Small intestine (tissue), 7 donors: ENCODE measurements at regions not wholly inside any gene's neighbourhood (a gene's known extent, or its start where the extent isn't known, plus 50 kb on each side); places are given as distances from the start of the nearest gene placed in this dataset.

Experiments used
- DNase-seq, 2 donors: peaks; one replicate each; pipeline versions ENCODE4 v3.0.0 to v3.0.0-alpha.2; 2013
- FAIRE-seq: peaks from 2 replicates; lab custom pipeline; 2012; peaks lifted over from hg19 to GRCh38; lab: Jason Lieb, UNC
- H3K27ac ChIP-seq, 3 donors: one replicate each; pipeline ENCODE4 v1.5.1; 2013; ENCODE audit warnings: low read length in 2 of 3, mild to moderate bottlenecking in 2 of 3, control low read depth in 1 of 3, inconsistent platforms in 1 of 3, low read depth in 1 of 3, moderate library complexity in 1 of 3
- H3K27me3 ChIP-seq, 3 donors: one replicate each; pipeline ENCODE4 v1.6.1; 2013; ENCODE audit warnings: low read length in 3 of 3, inconsistent platforms in 1 of 3; ENCODE audit not compliant: control insufficient read depth in 3 of 3, insufficient read depth in 3 of 3
- H3K36me3 ChIP-seq, 3 donors: one replicate each; pipeline ENCODE4 v1.6.1; 2013; ENCODE audit warnings: low read length in 3 of 3, inconsistent platforms in 1 of 3, low read depth in 1 of 3, mild to moderate bottlenecking in 1 of 3, moderate library complexity in 1 of 3; ENCODE audit not compliant: control insufficient read depth in 3 of 3, insufficient read depth in 2 of 3
- H3K4me1 ChIP-seq, 3 donors: one replicate each; pipeline ENCODE4 v1.6.1; 2013; ENCODE audit warnings: low read length in 2 of 3, inconsistent platforms in 1 of 3, low read depth in 1 of 3, mild to moderate bottlenecking in 1 of 3, moderate library complexity in 1 of 3; ENCODE audit not compliant: control insufficient read depth in 3 of 3, insufficient read depth in 2 of 3
- H3K4me3 ChIP-seq, 3 donors: one replicate each; pipeline ENCODE4 v1.5.1; 2013; ENCODE audit warnings: low read length in 3 of 3, control low read depth in 1 of 3, inconsistent platforms in 1 of 3, low read depth in 1 of 3, mild to moderate bottlenecking in 1 of 3, moderate library complexity in 1 of 3
- H3K9me3 ChIP-seq, 2 donors: one replicate each; pipeline ENCODE4 v1.6.1; 2013; ENCODE audit warnings: low read depth in 1 of 2, low read length in 1 of 2; ENCODE audit not compliant: control insufficient read depth in 2 of 2, insufficient read depth in 1 of 2
- WGBS, 3 donors: extraction: QIAGEN DNeasy Blood & Tissue Kit; methylation state at CpG; one replicate each; pipeline ENCODE4 v1.1.7; 2013; 5-methylcytosine and 5-hydroxymethylcytosine counted together
- donor health status: healthy with polysubstance abuse.
- donor health status: control.
- donor health status: control.
- donor health status: Bipolar disorder and iron deficiency.
- donor health status: healthy.

DNA sequence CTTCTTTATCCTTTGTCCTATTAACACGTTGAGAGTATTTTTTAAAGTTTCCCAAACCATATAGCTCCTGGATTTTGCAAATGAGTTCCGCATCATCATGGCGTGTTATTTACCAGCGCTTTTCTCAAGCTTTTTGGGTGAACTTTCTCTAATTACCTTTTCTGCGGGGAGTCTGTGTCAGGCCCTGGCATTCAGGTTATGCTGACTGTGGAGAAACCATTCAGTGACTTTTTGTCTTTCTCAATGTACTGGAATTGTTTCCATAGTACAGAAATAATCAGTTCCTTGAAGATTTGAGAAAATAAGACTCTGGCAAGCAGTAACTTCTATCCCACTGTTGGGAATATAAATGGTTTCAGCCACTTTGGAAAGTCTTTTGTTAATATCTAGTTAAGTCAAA, 115.3 kb downstream of the CDH26 start:
- no peaks in the 10 kb centered on the region for H3K4me1 ChIP-seq
- no peak overlapping the region for H3K4me3 ChIP-seq
- DNase-seq (no peak), FAIRE-seq (no peak)
- H3K27me3 ChIP-seq: peaks cover 0 to 4% (median 0%) of the 10 kb centered on the region in 3 donors
- peaks cover 0 to 3% of the 10 kb centered on the region in 2 donors for H3K9me3 ChIP-seq
- 57 to 78% (median 73%) methylated on average over 5 of the region's 5 CpGs for WGBS, 3 donors
- no peaks in the 10 kb centered on the region for H3K36me3 ChIP-seq
- H3K27ac ChIP-seq: no peak overlapping the region

DNA sequence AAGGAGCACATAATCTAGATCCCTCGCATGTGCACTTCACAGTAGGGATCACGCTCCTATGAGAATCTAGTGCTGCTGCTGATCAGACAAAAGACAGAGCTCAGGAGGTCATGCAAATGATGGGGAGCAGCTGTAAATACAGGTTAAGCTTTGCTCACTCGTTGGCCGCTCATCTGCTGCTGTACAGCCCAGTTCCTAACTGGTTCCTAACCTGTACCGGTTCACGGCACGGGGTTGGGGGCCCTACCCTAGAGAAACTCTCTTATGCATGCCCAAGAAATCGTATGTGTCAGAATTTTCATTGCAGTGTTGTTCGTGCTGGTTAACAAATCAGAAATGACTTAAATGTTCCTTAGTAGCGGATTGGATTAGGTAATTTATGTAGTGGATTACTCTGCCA, 116.1 kb downstream of the CDH26 start:
- H3K9me3 ChIP-seq: peaks cover 0 to 3% of the 10 kb centered on the region in 2 donors
- DNase-seq (no peak), FAIRE-seq (no peak)
- no peaks in the 10 kb centered on the region for H3K36me3 ChIP-seq
- 82 to 87% (median 85%) methylated on average over 10 of the region's 10 CpGs for WGBS, 3 donors
- no peak overlapping the region for H3K4me3 ChIP-seq
- no peak overlapping the region for H3K27ac ChIP-seq
- peaks cover 0 to 4% (median 0%) of the 10 kb centered on the region in 3 donors for H3K27me3 ChIP-seq
- H3K4me1 ChIP-seq: no peaks in the 10 kb centered on the region

DNA sequence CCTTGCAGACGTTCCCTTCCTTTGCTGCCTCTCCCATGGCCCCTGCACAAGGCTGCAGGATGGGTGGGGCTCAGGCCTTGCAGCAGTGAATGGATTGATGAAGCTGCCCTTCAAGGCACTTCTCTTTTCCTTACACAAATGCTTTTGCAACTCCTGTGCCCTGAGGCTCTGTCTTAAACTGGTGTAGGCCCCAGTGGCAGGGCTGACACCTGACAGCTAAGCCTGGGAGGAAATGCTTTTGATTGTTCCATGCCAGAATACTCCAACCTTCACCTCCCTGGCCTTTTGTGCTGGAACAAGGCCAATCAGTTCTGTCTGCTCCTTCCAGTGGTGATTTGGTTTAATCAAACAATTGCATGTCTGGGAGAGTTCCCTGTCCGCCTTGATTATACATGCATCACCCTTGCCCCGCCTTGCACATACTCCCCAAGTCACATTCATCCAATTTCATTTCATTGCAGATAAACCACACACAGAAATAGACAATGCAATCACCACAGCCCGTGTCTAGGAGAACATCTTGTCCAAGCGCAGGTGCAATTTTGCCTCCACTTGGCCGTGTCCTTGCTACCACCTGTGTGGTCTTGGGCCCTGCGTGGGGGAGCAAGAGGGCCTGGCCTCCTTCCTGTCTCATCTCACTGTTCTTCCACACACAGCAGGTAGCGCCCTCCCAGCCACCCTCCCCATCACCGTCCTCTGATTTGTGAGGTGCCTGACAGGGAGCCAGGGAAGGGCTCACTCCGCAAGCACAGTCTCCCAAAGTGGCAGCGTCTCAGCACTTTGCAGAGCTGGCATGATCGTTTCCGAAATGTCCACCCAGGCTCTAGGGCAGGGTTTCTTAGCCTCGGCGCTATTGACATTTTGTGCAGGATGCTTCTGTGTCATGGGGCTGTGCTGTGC, 120.4 kb downstream of the CDH26 start:
- H3K36me3 ChIP-seq: no peaks in the 10 kb centered on the region
- no peak overlapping the region for H3K27ac ChIP-seq
- FAIRE-seq (no peak), DNase-seq (no peak)
- H3K4me3 ChIP-seq: no peak overlapping the region
- WGBS, 3 donors: 75 to 82% (median 78%) methylated on average over 15 of the region's 15 CpGs
- no peaks in the 10 kb centered on the region for H3K27me3 ChIP-seq
- no peaks in the 10 kb centered on the region for H3K4me1 ChIP-seq
- no peaks in the 10 kb centered on the region for H3K9me3 ChIP-seq

DNA sequence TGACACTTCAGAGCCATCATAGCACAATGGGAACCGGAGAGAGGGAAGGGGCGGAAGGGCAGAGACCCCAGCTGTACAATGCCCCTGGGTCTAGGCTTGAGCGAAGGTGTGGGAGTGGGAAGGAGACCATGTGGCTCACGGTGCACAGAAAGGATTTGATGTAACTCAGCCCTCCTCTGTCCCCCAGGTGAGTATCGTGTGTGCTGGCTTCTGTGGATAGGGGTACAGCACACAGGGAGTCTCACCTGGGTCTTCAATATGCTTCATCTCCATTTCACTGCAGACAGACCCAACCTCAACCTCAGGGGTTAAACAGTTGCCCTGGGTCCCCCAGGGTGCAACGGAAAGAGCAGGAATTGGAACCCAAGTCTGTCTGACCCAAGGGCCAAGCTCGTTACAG, 122.2 kb downstream of the CDH26 start:
- Histone ChIP-seq H3K36me3 (no peaks in the 10 kb centered on the region), H3K4me3 (no peak overlapping the region), H3K4me1 (no peaks in the 10 kb centered on the region), H3K27ac (no peak overlapping the region), H3K27me3 (no peaks in the 10 kb centered on the region), H3K9me3 (no peaks in the 10 kb centered on the region)
- 65 to 80% (median 73%) methylated on average over 7 of the region's 7 CpGs for WGBS, 3 donors
- FAIRE-seq: no peak
- DNase-seq: no peak

DNA sequence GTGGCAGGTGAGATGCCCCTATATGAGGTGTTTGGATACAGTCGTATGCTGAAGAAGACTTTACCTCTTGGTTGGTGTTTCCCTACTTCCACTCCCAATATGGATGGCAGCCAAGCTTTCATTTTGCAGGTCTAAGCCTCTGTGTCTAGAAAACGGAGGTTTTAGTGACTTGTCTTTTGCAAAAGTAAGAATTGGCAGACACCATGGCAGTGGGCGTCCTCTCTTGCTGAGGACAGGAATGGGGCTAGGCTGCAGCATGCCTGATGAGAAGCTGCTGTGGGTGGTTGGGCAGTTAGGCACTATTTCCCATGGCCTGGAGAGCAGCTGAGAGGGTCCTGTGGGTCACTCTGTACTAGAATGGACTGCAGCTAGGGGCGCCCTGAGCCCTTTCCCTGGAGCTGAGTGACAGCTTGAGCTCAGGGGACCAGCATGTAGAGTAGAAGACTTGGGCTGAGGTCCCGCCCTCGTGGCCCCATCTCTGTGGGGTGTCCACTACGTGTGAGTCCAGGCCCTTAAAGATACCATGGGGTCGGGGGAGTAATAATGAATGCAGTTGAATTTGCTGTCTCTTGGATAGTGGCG, 127.4 kb downstream of the CDH26 start:
- Histone ChIP-seq H3K27ac (no peak overlapping the region), H3K4me1 (no peaks in the 10 kb centered on the region), H3K9me3 (no peaks in the 10 kb centered on the region), H3K36me3 (no peaks in the 10 kb centered on the region), H3K27me3 (peaks cover 0 to 25% (median 4%) of the 10 kb centered on the region in 3 donors), H3K4me3 (no peak overlapping the region)
- FAIRE-seq (no peak), DNase-seq (no peak)
- 62 to 77% (median 72%) methylated on average over 9 of the region's 9 CpGs for WGBS, 3 donors

DNA sequence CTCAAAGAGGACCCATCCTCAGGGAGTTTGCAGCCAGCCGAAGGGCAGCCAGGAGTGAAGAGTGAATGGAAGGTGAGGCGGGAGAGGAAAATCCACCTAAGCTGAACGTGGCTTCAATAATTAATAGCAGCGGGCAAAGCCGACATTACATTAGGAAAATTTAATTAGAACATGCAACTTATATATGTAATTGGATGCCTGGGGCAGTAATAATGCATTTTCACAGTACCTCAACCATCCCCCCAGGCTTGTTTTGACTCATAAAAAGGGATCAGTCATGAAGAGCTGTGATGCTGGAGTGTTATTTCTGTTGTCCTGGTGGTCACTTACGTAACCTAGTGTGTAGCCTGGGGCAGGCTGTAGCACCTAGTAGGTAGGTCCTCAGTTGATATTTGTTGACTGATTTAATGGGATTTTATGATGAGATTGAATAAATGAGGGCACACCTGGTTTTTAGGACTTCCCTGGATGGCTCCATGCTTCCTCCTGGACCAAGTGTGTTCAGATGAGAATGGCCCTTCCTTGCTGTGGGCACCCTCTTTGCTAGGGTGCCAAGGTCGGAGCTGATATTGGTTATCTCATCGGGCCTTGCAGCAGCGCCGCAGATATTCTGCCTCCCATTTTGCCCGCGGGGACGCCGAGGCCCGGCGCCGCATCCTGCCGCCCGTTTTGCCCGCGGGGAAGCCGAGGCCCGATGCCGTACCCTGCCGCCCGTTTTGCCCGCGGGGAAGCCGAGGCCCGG, 128.8 kb downstream of the CDH26 start:
- Histone ChIP-seq H3K9me3 (no peaks in the 10 kb centered on the region), H3K36me3 (no peaks in the 10 kb centered on the region), H3K4me1 (no peaks in the 10 kb centered on the region), H3K4me3 (no peak overlapping the region), H3K27ac (no peak overlapping the region), H3K27me3 (peaks cover 0 to 25% (median 4%) of the 10 kb centered on the region in 3 donors)
- FAIRE-seq (no peak), DNase-seq (no peak)
- WGBS, 3 donors: 25 to 29% (median 25%) methylated on average over 30 of the region's 30 CpGs

DNA sequence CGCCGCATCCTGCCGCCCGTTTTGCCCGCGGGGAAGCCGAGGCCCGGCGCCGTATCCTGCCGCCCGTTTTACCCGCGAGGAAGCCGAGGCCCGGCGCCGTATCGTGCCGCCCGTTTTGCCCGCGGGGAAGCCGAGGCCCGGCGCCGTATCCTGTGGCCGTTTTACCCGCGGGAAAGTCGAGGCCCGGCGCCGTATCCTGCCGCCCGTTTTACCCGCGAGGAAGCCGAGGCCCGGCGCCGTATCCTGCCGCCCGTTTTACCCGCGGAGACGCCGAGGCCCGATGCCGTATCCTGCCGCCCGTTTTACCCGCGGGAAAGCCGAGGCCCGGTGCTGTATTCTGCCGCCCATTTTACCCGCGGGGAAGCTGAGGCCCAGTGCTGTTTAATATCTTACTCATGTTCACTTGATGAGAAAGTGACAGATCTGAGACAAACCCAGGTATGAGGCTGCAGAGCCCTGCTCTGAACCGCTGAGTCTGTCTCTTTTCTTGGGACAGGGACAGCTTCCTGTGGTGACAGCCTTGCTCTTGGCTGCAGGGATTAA, 129.4 kb downstream of the CDH26 start:
- peaks cover 0 to 25% (median 4%) of the 10 kb centered on the region in 3 donors for H3K27me3 ChIP-seq
- peaks cover 0 to 4% of the 10 kb centered on the region in 2 donors for H3K9me3 ChIP-seq
- H3K4me1 ChIP-seq: no peaks in the 10 kb centered on the region
- no peak overlapping the region for H3K4me3 ChIP-seq
- DNase-seq (no peak), FAIRE-seq (no peak)
- H3K27ac ChIP-seq: no peak overlapping the region
- no peaks in the 10 kb centered on the region for H3K36me3 ChIP-seq
- 4 to 7% (median 5%) methylated on average over 58 to 60 of the region's 60 CpGs for WGBS, 3 donors

DNA sequence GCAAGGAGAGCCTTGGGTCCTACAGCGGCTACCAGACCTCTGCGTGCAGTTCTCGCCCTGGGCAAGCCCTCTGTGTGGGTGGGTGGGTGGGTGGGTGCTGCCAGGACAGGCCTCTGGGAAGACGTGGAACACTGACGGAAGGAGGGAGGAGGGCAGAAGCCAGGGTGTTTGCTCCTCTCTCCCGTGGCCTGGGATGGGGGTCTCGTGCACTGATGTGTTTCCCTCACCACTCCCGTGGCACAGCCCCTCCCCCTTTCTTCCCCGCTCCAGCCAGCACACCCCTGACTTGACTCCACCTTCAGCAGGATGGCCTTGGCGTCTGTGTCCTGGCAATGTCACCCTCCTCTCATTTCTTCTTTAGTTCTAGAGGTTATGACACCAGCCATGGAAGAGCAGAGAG, 130.0 kb downstream of the CDH26 start:
- Histone ChIP-seq H3K27me3 (peaks cover 0 to 25% (median 4%) of the 10 kb centered on the region in 3 donors), H3K4me3 (no peak overlapping the region), H3K4me1 (no peaks in the 10 kb centered on the region), H3K36me3 (no peaks in the 10 kb centered on the region), H3K9me3 (peaks cover 0 to 4% of the 10 kb centered on the region in 2 donors), H3K27ac (no peak overlapping the region)
- no peak for DNase-seq
- FAIRE-seq: no peak
- WGBS, 3 donors: 89 to 90% (median 90%) methylated on average over 8 to 10 of the region's 10 CpGs
